ENCODE measurements at regions not wholly inside any gene's neighbourhood (a gene's known extent, or its start where the extent isn't known, plus 50 kb on each side); places are given as distances from the start of the nearest gene placed in this dataset.
"Not testable (repeated sequence)": the region's sequence is repeated elsewhere in the genome, so short reads cannot be mapped to it uniquely, and the experiment has no call there.

DNA sequence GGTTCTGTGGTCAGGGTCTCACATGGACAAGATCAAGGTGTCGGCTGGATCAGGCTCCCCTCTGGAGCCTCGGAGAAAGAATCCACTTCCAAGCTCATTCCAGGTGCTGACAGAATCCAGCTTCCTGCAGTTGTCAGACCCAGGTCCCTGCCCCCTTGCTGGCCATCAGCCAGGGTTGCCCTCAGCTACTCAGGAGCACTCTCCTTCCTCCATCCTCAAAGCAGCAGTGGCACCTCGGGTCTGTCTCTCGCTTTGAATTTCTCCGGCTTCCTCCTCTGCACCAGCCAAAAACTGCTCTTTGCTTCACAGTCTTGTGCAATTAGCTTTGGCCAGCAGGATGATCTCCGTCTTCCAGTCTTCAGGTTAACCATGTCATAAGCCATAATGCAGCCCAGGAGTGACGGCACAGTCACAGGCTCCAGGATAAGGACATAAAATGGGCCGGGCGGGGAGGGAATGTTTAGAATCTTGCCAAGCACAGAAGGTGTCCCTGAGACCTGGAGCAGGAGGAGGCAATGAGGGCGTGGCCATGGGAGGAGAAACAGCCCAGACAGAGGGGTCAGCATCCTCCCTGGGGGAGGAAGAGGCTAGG, 79.4 kb upstream of the SLC25A33 start:
- no peak for DNase-seq (ENCODE audit: low read depth in 4 of 4, low spot score in 2 of 4)

DNA sequence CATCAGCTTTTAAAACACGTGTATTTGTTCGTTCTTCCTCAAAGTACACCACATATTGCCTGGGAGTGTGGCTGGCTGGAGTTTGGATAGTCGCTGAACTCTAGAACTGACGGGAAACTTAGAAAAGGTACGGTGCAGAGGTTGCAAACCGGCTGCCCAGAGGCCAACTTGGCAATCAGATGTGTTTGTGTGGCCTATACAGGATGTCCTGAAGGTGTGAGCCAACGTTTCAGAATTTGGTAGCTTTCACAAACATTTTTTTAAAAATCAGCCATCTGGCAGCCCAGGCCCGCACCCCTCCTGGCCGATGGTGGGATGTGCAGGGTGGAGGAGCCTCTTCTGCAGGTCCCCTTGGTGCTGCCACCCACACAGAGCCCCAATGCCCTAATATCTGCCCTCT, 73.6 kb upstream of the SLC25A33 start:
- no peak for DNase-seq (ENCODE audit: low read depth in 4 of 4, low spot score in 2 of 4)

DNA sequence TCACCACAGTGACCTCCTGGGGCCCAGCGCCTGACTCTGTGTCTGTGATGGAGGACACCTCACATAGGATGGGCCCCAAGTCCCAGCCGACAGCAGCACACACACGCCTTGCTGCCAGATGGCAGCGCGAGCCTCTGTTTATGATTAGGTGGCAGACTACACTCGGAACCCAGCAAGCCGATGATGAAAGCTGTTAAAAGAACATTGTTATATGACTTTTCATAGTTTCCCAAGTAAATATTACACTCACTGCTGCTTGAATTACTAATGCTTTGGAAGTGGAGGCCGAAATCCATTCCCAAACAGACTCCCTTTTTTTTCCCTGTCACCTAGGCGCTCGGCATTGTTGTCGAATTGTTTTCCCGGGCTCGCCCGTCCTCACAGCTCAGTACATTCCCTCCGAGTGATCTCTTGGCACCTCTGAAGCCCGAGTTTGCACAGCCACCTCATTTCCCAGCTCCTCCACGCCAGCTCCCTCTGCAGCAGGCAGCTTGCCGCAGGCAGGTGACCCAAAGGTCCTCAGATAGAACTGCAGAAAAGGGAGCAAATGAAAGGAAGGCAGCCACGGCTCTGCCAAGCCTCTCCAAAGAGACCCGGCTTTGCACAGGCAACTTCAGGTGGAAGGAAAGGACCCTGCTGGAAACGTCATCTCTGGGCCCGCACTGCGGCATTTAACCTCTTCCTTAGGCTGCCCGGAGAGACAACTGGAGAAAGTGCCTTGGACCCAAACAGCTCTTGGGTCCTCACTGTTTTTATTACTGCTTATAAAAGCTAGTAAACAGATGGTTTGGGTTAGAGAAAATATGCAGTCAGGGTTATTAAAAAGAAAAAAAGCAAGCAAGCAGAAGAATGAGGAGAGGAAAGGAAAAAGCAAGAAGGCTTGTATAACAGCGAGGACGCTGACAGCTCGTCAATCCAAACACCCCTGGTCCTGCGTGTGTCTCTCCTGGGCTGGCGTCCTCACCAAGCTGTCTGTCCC, 72.2 kb upstream of the SLC25A33 start:
- DNase-seq (ENCODE audit: low read depth in 4 of 4, low spot score in 2 of 4), result no peak

DNA sequence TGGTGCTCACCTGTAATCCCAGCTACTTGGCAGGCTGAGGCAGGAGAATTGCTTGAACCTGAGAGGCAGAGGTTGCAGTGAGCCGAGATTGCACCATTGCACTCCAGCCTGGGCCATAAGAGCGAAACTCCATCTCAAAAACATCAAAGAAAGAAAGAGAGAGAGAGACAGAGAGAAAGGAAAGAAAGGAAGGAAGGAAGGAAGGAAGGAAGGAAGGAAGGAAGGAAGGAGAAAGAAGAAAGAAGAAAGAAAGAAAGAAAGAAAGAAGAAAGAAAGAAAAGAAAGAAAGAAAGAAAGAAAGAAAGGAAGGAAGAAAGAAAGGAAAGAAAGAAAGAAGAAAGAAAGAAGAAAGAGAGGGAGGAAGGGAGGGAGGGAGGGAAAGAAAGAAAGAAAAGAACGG, 69.4 kb upstream of the SLC25A33 start:
- DNase-seq (ENCODE audit: low read depth in 4 of 4, low spot score in 2 of 4), result not testable (repeated sequence)

DNA sequence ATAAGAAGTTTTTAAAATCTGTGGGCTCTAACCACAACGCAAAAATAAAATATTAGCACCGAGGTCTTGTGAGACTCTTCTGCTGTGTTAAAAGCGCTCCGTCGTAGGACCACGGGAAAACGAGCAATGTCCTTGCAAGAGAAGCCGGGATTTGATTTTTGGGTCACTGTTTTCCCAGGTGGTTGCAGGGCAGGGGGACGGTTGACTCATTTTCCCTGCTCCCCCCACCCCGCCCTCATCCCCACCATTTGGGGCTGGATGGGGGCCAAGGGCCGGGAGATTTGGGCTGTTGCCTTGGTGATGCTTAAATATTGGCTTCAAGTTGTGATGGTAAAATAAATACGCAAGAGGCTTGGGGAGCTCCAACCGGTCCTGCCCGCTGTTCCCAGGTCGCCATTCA, 67.6 kb upstream of the SLC25A33 start:
- no peak for DNase-seq (ENCODE audit: low read depth in 4 of 4, low spot score in 2 of 4)

DNA sequence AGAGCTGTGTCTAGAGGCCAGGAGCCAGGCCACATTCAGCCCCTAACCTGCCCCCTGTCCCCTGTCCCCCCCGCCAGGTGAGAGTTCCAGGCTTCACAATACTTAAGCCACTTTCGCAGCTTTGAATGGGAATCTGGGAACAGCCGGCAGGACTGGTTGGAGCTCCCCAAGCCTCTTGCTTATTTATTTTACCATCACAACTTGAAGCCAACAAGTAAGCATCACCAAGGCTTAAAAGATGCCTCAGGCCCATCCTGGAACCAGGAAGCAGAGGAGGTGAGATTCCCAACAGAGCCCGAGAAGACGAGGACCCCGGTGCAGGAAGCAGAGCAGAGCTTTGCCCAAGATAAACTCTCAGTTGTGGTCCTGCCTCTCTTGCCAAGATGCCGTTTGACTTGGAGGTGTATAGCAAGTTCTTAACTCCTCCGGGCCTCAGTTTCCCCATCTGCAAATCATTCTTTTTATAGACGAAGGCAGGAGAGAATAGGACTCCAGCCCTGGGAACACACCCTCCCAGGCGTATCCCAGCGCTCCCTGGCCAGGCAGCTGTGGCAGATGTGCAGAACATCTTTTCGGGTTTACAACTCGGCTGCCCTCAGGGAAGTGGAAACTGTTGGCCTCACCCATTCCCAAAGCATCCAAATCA, 66.8 kb upstream of the SLC25A33 start:
- DNase-seq (ENCODE audit: low read depth in 4 of 4, low spot score in 2 of 4), result no peak

DNA sequence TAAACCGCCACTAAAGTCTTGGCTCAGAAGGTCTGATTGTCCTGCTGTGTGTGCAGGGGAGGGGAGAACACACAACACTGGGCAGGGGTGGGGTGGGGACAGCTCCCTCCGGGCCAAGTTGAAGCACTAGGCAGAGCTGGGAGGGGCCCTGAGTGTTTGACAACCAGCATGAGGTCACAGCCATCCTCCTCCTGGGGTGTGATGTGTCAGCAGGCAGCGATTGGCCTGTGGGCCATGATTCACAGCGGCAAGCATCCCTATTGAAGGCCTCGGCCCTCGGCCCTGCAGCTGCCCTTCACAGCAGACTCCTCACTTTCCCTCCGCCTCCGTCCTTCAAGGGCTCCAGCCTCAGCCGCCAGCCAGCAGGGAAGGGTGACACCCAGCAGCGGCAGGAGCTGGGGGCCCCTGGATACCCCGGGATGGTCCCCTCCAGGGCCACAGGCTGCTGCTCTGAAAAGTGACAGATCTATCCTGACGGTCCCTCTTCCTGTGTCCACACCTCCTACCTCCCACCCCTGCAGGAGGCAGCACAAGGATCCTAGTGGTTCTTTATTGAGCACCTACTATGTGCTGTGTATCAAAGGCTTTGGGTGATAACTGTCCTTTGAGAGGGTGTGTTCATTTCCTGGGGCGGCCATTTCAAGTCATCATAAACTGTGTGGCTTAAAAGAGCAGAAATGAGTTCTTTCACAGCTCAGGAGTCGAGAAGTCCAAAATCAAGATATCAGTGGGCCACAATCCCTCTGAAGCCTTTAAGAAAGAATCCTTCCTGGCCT, 66.0 kb upstream of the SLC25A33 start:
- DNase-seq (ENCODE audit: low read depth in 4 of 4, low spot score in 2 of 4), result no peak

DNA sequence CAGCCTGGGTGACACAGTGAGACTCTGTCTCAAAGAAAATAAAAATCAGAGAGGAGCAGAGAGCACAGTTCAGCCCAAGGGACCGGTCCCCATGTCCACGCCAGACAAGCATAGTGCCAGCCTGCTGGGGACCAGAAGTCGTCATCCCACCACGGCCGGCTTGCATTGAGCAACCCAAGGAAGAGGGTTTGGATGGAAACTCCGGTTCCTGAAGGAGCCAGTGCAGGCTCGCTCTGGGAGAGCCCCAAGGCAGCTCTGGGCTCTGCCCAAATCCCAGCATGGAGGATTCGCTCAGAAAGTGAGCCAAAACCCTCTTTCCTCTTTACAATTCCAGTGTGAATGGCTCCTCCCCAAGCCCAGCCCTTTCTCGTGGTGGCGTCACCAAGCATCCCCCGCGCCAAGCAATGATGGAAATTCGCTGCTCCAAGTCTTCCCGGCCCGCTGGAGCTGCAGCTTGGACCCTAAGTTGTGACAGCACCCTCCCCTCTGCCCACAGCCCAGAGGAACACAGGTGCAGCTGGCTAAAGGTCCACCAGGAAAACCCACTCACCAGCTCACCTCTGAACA, 64.1 kb upstream of the SLC25A33 start:
- no peak for DNase-seq (ENCODE audit: low read depth in 4 of 4, low spot score in 2 of 4)

DNA sequence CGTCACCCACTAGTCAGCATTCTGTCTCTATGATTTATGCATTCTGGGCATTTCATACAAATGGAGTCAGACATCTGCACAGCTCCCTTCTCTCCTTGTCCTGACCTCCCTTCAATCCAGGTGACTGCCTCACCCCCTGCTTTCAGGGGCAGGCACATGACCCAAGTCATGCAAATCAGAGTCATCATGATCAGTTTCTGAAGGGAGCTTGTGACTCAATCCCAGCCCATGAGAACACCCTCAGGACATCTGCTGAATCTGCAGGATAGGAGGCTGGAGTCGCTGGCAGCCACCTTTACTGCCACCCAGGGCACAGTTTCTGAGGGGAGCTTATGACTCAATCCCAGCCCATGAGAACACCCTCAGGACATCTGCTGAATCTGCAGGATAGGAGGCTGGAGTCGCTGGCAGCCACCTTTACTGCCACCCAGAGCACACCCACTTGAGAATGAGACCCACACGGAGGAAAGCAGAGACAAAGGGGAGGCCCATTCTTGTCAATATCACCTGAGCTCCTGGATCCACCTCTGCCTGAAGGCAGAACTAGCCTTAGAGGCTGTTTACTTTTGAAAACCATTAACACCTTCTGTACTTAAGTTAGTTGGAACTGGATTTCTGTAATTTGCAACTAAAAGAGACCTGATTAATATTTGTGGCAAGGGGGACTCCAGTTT, 62.3 kb upstream of the SLC25A33 start:
- no peak for DNase-seq (ENCODE audit: low read depth in 4 of 4, low spot score in 2 of 4)

DNA sequence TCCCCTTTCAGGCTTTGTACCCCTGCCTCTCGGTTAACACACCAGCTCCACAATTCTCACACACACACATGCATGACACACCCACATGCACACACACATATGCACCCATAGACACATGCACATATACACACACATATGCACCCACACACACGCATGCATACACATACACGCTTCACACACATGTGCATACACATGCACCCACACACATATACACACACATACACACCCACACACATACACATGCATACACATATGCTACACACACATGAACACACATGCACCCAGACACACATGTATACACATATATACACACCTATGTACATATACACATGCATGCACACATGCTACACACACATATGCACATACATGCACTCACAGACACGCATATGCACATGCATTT, 61.7 kb upstream of the SLC25A33 start:
- no peak for DNase-seq (ENCODE audit: low read depth in 4 of 4, low spot score in 2 of 4)

DNA sequence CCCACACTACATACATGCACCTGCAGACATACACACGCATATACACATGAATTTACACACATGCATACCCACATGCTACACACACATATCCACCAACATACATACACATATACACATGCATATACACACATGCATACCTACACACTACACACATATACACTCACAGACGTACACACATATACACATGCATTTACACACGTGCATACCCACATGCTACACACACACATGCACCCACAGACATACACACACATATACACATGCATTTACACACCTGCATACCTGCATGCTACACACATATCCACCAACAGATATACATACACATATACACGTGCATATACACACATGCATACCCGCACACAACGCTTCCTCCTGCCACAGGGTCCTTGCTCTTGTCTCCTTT, 61.2 kb upstream of the SLC25A33 start:
- no peak for DNase-seq (ENCODE audit: low read depth in 4 of 4, low spot score in 2 of 4)

DNA sequence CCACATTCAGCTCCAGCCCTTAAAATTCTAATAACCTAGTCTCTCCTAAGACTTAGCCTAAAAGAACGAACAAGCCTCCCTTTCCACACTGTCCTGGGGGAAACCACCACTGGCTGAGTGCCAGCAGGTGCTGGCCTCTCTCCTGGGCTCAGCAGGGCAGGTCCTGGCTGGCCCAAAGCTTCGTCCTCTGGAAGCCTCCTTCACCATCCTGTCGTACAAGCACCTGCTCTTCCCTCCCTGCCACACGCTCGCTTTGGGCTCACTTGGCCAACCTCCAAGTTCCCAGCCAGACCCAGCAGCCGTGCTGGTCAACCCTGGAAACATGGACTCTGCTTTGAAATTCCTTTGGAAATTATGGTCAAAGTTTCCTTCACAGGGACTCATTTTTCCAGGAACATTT, 58.2 kb upstream of the SLC25A33 start:
- no peak for DNase-seq (ENCODE audit: low read depth in 4 of 4, low spot score in 2 of 4)

DNA sequence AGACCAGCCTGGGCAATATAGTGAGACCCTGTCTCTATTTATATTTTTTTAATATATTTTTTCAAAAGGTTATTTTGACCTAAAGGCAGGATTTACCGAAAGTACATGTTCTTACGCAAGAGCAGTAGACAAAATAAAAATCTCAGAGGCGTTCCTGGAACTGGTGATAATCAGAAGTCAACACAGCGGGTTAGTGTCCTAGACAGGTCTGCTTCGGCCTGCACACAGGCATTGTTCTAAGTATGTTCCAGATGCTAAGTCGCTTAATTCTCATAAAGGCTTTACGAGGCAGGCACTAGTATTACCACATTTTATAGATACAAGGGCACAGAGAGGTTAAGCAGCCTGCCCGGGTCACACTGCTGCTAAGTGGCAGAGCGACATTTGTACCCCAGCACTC, 56.9 kb upstream of the SLC25A33 start:
- no peak for DNase-seq (ENCODE audit: low read depth in 4 of 4, low spot score in 2 of 4)

DNA sequence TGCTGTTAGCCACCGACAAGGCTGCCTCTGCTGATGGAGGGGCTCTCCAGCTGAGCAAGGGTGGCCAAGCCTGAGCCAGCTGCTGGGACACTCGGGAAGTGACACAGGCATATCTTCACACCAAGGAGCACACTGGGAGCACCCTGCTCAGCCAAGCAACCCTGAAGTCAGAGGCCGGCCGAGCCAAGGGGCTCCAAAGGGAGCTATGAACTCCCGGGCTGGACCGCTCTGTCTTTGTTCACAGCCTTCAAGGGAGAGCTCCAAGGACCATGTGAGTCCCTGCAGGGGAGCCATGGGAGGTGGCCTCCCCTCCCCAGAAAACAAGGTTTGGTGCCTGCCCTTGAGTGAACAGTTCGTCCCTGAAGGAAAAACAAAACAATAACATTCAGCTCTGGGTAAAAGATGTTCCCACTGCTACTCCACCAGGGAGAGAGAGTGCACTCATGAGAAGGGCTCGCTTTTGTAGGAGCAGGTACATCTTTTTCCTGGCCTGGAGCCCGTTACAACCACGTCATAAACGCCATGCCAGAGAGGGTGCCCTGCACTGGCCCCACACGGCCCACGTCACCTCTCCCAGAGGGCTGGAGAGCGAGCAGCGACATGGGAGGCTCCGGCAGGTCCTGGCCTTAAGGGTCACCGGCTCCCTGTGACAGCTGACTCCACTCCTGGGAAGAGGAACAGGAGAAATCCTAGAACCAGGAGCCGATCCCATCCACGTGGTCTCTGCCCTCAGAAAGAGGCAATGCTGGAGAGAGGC, 56.3 kb upstream of the SLC25A33 start:
- no peak for DNase-seq (ENCODE audit: low read depth in 4 of 4, low spot score in 2 of 4)

DNA sequence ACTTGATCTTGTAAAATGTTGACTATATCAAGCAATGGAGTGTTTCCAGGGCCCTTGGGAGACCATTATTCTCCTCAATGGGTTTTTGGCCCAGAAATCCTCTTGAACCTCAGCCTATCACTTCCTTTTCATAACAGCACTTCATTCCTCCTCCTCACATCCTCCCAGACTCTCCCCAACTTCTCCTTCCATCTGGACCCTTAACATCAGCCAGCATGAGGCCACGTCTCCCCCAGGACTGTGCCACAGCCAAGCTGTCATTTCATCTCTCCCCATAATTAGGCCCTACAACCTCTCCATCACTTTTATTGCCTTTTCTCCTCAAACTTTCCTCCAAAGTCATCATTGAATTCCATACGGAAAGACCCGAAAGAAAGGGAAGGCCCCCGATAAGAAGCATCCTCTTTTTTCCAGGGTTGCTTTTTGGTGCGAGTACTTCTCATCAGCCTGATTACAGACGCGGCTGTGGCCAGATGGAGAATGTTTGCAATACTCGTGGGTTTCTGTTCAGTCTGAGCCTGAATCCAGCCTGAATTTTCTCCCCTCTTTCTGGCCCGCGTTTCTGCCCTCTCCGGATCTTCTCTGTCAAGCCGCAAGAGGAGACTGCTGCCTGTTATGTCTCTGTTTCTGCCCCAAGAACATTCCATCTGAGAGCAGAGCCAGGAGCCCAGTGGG, 52.7 kb upstream of the SLC25A33 start:
- DNase-seq (ENCODE audit: low read depth in 4 of 4, low spot score in 2 of 4), result no peak
